Choroid plexus epithelial cell (primary cell): ENCODE measurements at regions not wholly inside any gene's neighbourhood (a gene's known extent, or its start where the extent isn't known, plus 50 kb on each side); places are given as distances from the start of the nearest gene placed in this dataset.

Source experiments
- DNase-seq: peaks from one replicate; pipeline ENCODE4 v3.0.0-alpha.2; 2010; ENCODE audit warnings: low read depth
- H3K4me3 ChIP-seq: 2 replicates; pipeline ENCODE4 v1.5.1; 2011; ENCODE audit warnings: low read depth, mild to moderate bottlenecking, control low read depth, low read length, moderate library complexity
- TF ChIP-seq, protein P1 (sequence below): conservative IDR thresholded peaks from 2 replicates; pipeline ENCODE4 v1.5.1; 2011; ENCODE audit warnings: low read depth, mild to moderate bottlenecking, control low read depth, inconsistent platforms, low read length, moderate library complexity

DNA sequence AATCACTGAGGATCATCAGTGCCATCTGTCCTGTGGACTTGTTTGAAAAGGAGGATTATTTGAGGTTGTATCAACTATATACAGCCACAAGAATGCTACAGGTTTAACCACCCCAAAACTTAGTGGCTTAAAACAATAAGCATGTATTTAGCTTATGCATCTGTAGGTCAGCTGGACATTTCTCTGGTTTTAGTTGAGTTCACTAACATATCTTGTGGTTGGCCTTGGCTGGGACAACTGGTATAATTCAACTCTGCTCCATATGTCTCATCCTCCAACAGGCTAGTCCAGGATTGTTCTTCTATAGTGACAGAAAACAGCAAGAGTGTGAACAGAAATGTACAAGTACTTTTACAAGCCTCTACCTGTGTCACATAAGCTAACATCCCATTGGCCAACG lies 49.9 kb upstream of the SOX6 start:
- TF ChIP-seq, protein P1, sequence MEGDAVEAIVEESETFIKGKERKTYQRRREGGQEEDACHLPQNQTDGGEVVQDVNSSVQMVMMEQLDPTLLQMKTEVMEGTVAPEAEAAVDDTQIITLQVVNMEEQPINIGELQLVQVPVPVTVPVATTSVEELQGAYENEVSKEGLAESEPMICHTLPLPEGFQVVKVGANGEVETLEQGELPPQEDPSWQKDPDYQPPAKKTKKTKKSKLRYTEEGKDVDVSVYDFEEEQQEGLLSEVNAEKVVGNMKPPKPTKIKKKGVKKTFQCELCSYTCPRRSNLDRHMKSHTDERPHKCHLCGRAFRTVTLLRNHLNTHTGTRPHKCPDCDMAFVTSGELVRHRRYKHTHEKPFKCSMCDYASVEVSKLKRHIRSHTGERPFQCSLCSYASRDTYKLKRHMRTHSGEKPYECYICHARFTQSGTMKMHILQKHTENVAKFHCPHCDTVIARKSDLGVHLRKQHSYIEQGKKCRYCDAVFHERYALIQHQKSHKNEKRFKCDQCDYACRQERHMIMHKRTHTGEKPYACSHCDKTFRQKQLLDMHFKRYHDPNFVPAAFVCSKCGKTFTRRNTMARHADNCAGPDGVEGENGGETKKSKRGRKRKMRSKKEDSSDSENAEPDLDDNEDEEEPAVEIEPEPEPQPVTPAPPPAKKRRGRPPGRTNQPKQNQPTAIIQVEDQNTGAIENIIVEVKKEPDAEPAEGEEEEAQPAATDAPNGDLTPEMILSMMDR = no peak
- H3K4me3 ChIP-seq = no peak overlapping the region
- DNase-seq = no peak
